NCI-H2107 treated with DMSO at 0.1 percent for 48 hours (cell line): ENCODE measurements at regions not wholly inside any gene's neighbourhood (a gene's known extent, or its start where the extent isn't known, plus 50 kb on each side); places are given as distances from the start of the nearest gene placed in this dataset.

ENCODE experiments used
- DNase-seq: peaks from one replicate; lab custom pipeline; 2025; ENCODE audit not compliant: unreplicated experiment; lab: John Stamatoyannopoulos, UW

- DNase-seq: no peak
Observed at GRCh38 chr21:27622631-27623030, 655.7 kb upstream of the ADAMTS5 start.

- no peak for DNase-seq
Observed at GRCh38 chr21:27614231-27614630, 647.3 kb upstream of the ADAMTS5 start.

GRCh38 chr21:27606422-27606821, 639.5 kb upstream of the ADAMTS5 start:
- DNase-seq: no peak

GRCh38 chr21:27596196-27596595, 629.3 kb upstream of the ADAMTS5 start:
- no peak for DNase-seq

GRCh38 chr21:27595716-27596115, 628.8 kb upstream of the ADAMTS5 start:
- DNase-seq: no peak

GRCh38 chr21:27590271-27590670, 623.4 kb upstream of the ADAMTS5 start:
- no peak for DNase-seq

GRCh38 chr21:27589781-27590180, 622.9 kb upstream of the ADAMTS5 start:
- DNase-seq: no peak

- DNase-seq: no peak
Observed at GRCh38 chr21:27586986-27587385, 620.1 kb upstream of the ADAMTS5 start.

- DNase-seq: no peak
Observed at GRCh38 chr21:27586326-27586725, 619.4 kb upstream of the ADAMTS5 start.

GRCh38 chr21:27584256-27584655, 617.4 kb upstream of the ADAMTS5 start:
- no peak for DNase-seq

GRCh38 chr21:27582948-27583430, 616.1 kb upstream of the ADAMTS5 start:
- DNase-seq: no peak

GRCh38 chr21:27582246-27582947, 615.5 kb upstream of the ADAMTS5 start:
- no peak for DNase-seq

GRCh38 chr21:27581168-27581567, 614.3 kb upstream of the ADAMTS5 start:
- no peak for DNase-seq

GRCh38 chr21:27580276-27580675, 613.4 kb upstream of the ADAMTS5 start:
- DNase-seq: no peak

- DNase-seq: no peak
Observed at GRCh38 chr21:27578741-27579265, 611.9 kb upstream of the ADAMTS5 start.

- no peak for DNase-seq
Observed at GRCh38 chr21:27572696-27573095, 605.8 kb upstream of the ADAMTS5 start.

- no peak for DNase-seq
Observed at GRCh38 chr21:27571706-27572105, 604.8 kb upstream of the ADAMTS5 start.

GRCh38 chr21:27570306-27570868, 603.5 kb upstream of the ADAMTS5 start:
- no peak for DNase-seq

GRCh38 chr21:27569831-27570230, 602.9 kb upstream of the ADAMTS5 start:
- no peak for DNase-seq

GRCh38 chr21:27569091-27569490, 602.2 kb upstream of the ADAMTS5 start:
- no peak for DNase-seq

GRCh38 chr21:27567381-27567780, 600.5 kb upstream of the ADAMTS5 start:
- DNase-seq: no peak

GRCh38 chr21:27566521-27566920, 599.6 kb upstream of the ADAMTS5 start:
- DNase-seq: no peak

- no peak for DNase-seq
Observed at GRCh38 chr21:27565364-27565763, 598.5 kb upstream of the ADAMTS5 start.
